NCI-H187 treated with DMSO at 0.1 percent for 48 hours (cell line): ENCODE measurements at regions not wholly inside any gene's neighbourhood (a gene's known extent, or its start where the extent isn't known, plus 50 kb on each side); places are given as distances from the start of the nearest gene placed in this dataset.

Source experiments
- DNase-seq: peaks from one replicate; lab custom pipeline; 2025; lab: John Stamatoyannopoulos, UW

DNA sequence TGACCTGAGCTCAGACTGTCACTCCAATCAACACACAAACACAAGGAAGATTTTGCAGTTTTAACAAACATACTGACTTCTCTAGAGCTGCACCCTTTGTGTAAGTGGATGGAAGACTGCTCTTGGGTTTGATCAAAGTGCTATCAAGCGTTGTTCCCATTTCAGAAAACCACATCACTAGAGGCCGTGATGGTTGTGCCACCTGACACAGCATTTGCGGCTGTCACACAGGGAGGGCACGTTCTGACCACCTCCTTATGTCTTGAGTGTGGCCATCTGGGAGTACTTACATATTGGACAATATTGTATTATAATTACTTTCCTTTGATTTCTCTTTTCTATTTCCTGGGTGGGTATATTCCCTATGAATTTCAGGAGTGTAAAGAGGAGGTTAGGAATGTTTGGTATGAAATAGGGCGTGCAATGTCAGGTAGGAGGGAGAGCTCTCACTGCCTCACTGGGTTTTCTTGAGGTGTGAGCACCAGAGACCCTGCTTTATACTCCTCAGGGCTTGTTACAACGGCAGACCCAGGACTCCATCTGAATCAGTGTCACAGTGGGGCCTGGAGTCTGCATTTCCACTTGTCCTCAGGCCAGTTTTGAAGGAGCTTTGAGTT lies 74.3 kb downstream of the SYNE3 start:
- DNase-seq: no peak

DNA sequence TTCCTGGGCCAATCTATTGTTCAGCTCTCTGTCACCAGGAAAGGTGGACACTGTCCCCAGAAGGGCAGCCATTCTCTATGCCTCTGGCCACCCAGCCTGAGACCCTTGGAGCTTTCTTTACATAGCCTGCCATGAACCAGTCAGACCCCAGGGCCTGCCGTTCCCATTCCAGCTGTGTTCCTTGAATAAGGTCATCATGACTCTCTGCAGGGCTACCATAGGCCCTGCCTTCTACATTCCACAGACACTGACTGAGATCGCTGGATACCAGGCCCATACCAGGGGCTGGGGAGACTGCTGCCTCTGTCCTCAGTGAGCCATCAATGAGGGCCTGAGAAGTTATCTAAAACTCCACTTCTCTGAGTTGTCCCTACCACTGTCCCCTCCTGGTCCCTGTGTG lies 75.5 kb downstream of the SYNE3 start:
- DNase-seq: no peak

- DNase-seq: no peak
Measured at GRCh38 chr14:95440496-95440895, 76.0 kb downstream of the SYNE3 start.

GRCh38 chr14:95439881-95440280 lies 76.6 kb downstream of the SYNE3 start:
- no peak for DNase-seq

GRCh38 chr14:95437715-95438114 lies 78.7 kb downstream of the SYNE3 start:
- DNase-seq: no peak

DNA sequence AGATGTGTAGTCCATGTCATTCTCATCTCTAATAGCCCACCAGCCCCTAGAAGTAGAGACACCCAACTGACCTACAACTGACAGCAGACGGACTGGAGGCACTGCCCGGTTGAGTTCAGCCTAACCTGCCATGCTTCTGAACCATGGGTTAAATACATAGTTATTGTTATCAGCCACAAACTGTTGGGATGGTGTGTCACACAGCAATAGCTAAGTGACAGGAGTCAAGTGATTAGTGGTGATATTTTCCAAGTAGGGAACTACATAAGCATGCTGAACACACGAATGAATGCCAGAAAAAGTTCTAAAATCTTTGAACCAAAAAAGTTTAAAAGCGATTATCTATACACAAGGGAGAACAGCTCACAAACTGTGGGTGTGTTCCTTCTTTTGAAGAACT lies 80.1 kb downstream of the SYNE3 start:
- DNase-seq: no peak

DNA sequence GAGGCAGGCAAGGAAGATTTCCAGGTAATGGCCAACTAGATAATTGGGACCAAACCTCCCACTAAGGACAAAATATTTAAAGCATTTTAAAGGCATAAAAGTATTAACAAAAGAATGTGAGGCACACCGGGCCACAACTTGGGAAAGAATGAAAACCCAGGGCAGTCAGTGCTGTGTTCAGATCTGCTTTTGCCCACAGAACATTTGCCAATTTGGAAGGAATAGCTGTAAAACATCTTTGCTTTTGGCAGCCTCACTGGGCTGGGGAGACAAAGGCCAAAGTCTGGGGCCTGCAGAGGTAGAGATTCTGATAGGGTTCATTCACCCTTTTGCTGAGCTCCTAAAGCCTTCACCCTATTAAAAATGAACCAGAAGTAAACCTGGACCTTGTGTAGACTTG lies 82.3 kb downstream of the SYNE3 start:
- no peak for DNase-seq

GRCh38 chr14:95433094-95433478 lies 83.4 kb downstream of the SYNE3 start:
- no peak for DNase-seq

DNA sequence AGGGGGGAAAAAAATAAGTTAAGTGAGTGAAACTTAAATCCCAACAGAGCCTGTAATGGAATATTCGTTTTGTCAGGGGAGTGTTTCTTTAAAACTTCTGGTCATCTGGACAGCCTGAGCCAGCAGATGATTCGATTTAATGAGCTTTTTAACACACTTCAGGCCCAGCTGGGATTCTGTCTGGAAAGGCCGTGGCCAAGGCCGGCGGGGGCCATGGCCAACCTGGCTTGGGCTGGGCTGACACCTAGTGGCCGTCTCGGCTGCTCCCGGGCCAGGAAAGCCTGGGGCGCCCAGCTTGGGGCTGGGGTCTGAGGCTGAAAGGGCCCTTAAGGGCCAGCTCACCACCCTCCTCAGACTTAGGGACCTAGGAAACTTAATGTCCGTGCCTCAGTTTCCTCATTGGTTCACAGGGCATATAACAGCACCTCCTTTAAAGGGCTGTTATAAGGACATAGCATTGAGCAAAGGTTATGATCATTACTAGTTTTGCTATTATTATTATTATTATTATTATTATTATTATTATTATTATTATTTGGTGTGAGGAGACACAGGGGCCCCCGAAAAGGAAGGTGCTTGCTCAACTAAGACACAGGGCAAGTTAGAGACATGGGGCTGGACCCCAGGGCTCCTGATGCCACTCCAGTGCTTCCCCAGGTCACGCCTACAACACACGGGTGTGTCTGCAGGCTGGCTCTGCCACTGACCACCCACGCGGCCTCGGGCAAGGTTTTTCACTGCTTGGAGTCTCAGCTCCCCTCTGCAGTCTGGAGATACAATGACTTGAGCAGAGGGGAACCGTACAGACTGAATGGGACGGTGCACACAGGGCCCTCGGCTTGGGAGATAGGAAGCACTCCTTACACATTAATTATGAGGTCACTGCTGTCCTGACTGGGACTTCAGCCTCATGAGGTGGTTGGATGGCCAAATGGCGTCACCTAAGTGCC lies 84.0 kb downstream of the SYNE3 start:
- no peak for DNase-seq

DNA sequence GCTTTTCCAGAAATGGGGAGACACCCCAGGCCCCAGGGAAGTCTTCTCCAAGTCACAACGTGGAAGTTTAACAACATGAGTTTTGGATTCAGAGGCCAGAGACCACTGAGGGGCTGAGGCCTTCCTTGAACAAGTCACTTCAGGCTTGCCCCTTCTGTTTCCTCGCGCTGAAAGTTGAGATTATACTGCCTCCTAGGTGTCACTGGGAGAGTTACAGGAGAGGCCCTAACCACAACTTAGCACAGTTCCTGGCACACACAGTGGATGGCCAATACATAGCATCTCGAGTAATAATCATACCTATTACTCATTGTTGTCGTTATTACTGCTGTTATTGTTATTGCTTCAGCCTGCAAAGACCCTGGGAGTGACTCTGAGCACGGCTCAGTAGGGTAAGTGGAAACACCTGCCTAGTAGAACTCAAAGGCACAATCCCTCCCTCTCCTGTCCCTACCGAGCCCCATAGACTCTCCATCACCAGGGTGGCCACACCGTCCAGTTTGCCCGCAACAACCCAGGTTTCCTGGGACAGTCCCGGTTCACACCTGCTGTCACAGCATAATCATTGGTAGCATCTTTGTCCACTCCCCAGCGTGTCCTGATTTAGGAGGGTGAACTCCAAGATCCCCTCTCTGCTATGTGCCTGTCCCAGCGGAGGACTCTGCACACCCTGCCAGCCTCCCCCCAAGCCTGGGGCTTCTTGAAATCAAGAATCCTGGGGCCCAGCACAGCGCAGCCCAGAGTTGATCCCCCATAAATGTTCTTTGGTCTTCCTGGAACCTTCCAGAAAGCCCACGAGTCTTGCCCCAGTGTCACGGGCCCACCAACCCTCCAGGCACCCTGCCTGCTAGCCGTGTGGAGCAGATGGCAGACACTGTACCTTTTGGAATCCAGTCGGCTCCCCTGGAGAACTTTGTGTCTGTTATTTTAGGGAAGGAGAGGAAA lies 85.0 kb downstream of the SYNE3 start:
- DNase-seq: no peak

GRCh38 chr14:95428557-95428956 lies 87.9 kb downstream of the SYNE3 start:
- no peak for DNase-seq

GRCh38 chr14:95426116-95426475 lies 90.4 kb downstream of the SYNE3 start:
- DNase-seq: no peak

GRCh38 chr14:95425369-95426115 lies 90.9 kb downstream of the SYNE3 start:
- no peak for DNase-seq

DNA sequence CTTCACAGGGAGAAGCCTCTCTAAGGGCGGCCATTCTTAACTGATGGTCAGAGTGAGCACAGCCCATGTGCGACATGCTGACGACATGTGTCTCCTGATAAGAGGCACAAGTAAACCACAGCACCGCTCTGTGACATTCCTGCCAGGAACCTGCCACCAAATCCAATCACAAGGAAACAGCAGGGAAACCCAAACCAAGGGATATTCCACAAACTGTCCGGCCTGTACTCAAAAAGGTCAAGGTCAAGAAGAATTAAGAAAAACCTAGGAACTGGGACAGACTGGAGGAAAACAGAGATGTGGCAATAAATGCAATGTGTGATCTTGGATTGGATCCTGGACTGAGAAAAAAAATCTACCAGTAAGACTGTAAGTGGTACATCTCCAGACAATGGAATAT lies 91.9 kb downstream of the SYNE3 start:
- no peak for DNase-seq

- no peak for DNase-seq
Measured at GRCh38 chr14:95421741-95422140, 94.7 kb downstream of the SYNE3 start.

DNA sequence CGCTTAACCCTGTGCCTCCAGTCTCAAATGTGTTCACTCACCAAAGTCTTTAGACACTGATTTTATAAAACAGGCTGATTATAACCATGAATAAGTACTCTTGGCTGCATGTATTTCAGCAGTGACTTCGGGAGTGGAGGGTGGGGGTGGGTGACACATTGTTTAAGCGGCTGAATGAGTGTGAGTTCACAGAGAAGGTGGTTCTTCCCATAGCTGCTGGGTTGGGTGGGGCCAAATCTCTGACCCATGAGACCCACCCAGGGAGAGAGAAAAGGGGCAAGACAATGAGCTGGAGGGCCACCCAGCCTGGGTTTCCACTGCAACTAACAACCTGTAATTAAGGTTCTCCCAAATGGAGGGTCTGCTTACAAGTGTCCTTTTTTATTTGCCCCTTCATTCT lies 96.4 kb downstream of the SYNE3 start:
- DNase-seq: no peak

- DNase-seq: no peak
Measured at GRCh38 chr14:95419569-95419968, 96.9 kb downstream of the SYNE3 start.

DNA sequence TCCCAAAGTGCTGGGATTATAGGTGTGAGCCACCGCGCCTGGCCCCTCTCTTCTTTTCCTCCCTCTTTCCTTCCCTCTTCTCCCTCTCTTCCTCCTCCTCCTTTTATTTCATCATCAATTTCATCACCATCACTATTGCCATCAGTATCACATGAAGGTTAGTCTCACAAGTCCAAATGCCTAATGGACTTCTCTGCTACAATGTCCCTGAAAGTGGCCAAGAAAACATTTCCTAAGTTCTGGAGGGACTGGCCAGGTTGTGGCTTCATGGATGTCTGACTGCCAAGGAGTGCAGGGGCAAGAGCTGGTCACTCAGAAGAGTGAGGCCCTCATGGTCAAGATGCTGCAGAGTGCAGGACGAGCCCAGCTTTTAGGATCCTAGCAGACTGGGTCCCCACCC lies 97.6 kb downstream of the SYNE3 start:
- DNase-seq: no peak

- no peak for DNase-seq
Measured at GRCh38 chr14:95417492-95417891, 97.8 kb upstream of the CLMN start.

DNA sequence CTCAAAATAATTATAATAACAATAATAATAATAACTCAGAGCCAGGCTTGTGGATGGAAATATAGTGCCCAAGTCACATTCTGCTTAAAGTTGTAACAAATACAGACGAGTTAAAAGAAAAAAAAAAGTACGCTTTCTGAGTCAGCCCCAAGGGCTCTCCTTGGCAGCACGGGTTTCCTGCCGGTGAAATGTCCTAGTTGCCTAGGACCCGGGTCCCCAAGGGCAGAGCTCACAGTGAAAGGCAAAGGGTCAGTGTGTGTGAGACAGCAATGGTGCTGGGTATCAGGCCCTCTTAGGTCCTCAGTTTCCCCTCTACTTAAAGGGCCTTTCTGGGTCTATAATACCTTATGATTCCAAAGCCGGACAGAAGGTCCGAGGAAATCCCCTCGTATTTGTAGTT lies 96.3 kb upstream of the CLMN start:
- DNase-seq: no peak

GRCh38 chr14:95413289-95414215 lies 93.8 kb upstream of the CLMN start:
- DNase-seq: no peak
